Stimulated activated CD8-positive, alpha-beta memory T cell treated with anti-CD3 and anti-CD28 coated beads, Interleukin-4, amount 100 ng/mL, for 1 hour (primary cell): ENCODE measurements at regions not wholly inside any gene's neighbourhood (a gene's known extent, or its start where the extent isn't known, plus 50 kb on each side); places are given as distances from the start of the nearest gene placed in this dataset.

Source experiments
- DNase-seq, 2 donors: peaks; one replicate each; pipeline ENCODE4 v3.0.0-alpha.2; 2020; ENCODE audit warnings: low read depth in 2 of 2, low spot score in 1 of 2

GRCh38 chr14:100658181-100658886 lies 68.4 kb upstream of the DLK1 start:
- DNase-seq: no peak

- no peak for DNase-seq
Observed at GRCh38 chr14:100659345-100660001, 67.2 kb upstream of the DLK1 start.

DNA sequence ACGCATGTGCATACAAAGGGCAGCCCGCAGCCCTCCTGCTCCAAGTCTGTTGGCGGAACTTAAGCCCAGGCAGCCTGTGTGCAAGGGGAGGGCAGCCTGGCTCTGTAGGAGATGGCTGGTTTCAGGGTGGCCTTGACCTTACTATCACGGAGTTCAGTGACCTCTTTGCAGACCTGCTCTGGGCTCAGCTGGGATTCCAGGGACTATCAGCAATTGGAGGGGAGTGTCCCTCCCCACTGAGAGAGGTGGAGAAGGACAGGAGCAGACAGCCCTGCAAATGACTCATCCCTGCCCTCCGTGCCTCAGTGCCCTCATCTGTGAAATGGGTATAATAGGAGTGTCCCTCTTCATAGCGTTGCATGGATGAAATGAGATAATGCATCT lies 66.2 kb upstream of the DLK1 start:
- no peak for DNase-seq

DNA sequence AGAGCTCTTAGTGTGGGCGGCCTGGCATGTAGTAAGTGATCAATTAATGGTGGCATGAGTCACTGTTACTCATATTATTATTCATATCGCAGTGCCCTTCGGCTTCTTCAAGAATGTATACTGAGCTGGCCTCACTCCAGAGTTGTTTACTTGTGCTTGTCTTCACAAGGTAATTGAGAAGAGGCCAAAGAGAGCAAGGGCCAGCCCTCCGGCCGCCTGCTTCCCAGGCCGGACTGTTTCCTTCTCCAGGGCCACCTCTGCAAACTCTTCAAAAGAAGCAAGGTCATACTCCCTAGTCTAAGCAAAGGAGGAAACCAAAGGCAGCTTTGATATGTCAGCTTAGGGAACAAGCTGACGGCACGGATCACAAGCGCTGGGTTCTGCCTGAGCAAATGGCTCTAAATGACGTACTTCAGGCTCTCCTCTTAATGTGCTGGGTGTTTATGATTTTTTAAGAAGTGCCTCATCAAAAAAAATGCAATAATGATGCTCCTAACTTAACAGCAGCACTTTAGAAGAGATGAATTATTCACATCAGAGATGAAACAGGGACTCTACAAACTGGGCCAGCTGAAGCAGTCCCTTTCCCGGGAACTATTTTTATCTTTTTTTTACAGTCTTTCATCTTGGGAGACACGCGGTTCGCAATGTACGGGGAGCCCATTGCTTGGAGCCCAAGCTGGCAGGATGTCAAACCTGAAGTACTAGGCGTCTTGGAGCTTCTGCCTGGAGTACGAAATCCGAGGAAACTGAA lies 65.6 kb upstream of the DLK1 start:
- DNase-seq: no peak

DNA sequence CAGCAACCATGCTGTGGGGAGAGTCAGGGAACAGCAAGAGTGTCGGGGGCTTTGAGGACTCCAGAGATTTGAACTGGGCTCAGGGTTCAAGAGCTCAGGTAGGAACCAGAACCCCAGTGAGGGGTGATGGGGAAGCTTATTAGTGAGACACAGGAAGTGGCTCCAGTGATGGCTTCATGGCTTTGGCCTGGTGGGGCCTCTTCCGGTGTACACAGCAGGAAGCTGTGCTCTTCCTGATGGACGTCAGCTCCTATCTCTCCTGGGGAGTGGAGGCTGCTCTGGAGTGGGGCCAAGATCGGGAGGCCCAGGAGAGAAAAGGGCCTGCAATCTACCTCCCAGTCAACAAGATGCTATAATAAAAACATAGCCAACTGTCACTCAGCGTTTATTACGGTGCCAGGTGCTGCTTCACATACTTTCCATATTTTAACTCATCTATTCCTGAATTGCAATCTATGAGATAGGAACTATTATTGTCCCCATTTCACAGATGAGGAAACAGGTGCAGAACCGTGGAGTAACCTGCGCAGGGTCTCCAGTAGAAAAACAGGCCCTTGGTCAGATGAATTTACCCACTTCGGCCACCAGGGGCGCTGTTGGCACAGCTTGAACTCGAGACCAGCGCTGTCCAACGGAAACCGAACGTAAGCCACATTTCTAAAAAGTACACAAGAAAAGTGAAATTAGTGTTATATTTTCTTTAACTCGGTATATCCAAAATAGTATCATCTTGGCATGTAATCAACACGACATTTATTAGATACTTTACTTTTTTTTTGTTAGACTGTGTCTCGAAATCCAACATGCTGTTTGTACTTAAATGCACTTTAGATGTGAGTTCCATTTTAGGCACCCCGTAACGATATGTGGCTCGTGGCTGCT lies 63.6 kb upstream of the DLK1 start:
- DNase-seq: peak in 1 of 2 donors; percentile 29

- no peak for DNase-seq
Observed at GRCh38 chr14:100663761-100664052, 63.0 kb upstream of the DLK1 start.

GRCh38 chr14:100664231-100664630 lies 62.5 kb upstream of the DLK1 start:
- no peak for DNase-seq

- DNase-seq: no peak
Observed at GRCh38 chr14:100664841-100665510, 61.7 kb upstream of the DLK1 start.

DNA sequence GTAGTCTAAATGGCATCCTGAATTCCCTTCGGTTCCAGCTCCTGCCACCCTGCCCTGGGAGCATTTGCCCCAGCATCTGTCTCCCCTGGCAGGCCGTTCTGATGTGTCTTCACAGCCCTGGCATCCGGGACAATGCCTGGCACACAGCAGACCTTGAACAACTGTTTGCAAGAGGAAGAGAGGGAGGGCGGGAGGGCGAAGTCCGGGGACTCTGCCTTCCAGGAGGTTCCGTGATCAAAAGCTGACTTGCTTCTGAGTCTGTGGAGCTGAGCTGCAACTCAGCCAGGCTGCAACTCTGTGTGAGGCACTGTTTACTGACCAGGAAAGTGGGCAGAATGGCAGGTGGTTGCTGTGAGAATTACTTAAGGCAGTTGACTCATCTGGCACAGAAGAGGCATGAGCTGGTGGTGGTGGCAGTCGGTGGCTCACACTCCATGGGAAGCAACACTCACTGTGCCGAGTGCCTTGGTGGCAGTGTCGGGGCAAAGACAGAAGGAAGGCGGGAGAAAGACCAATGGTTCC lies 61.1 kb upstream of the DLK1 start:
- no peak for DNase-seq

- no peak for DNase-seq
Observed at GRCh38 chr14:100666403-100666802, 60.3 kb upstream of the DLK1 start.

DNA sequence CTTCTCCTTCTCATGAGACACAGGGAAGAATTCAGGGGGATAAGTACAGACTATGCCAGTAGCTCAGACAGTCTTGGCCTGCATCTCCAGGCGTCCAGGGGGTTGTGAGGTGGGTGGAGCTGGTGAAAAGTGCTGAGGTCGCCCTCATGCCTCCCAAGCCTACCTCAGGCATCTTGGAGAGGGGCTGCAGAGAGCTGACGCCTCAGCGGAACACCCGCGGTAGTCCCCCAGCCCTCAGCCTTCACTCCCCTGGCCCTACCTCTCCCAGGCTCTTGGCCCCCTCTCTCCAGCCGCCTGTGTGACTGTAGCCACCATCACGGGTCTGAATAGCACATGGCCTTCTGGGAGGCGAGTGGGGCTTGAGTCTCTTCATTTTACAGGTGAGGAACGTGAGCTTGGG lies 59.8 kb upstream of the DLK1 start:
- DNase-seq: no peak

GRCh38 chr14:100667656-100668055 lies 59.0 kb upstream of the DLK1 start:
- DNase-seq: no peak

DNA sequence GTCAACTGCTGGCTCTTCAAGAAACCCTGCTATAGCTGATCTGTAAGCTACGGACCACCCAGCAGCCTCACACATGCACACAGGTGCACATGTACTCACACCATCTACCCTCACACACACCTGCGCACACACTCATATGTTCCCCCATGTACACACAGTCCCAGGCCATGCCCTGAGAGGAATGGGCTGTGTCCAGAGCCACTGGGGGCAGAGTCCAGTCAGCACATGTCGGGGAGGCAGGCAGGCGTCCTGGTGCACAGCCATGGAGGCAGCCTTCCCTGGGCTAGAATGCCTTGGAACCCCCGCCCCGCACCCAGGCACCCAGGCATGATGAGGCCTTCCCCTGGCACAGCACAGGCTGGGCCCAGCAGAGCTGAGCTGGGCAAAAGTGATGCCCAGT lies 58.3 kb upstream of the DLK1 start:
- no peak for DNase-seq

DNA sequence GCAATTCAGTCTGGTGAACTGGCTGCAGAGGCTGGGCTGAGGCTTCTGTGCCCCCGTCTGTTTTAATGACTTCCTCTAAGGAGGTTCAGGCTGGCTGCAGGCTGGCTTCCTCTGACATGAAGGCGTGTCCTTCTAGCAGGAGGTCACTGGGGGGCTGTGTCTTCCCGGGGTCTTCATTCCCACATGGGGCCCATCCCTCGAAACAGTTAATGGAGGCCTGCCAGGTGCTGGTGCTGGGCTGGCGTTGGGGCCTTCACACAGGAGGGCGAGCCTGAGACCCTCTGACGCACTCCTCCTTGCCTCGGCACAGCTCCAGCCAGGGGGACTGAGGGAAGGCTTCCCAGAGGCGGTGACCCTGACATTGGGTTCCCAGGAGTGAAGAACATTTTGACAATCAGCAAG lies 57.7 kb upstream of the DLK1 start:
- DNase-seq: no peak

- no peak for DNase-seq
Observed at GRCh38 chr14:100669468-100669867, 57.2 kb upstream of the DLK1 start.

- DNase-seq: no peak
Observed at GRCh38 chr14:100670017-100670752, 56.5 kb upstream of the DLK1 start.

- no peak for DNase-seq
Observed at GRCh38 chr14:100670753-100671049, 56.0 kb upstream of the DLK1 start.

- DNase-seq: no peak
Observed at GRCh38 chr14:100671386-100671901, 55.2 kb upstream of the DLK1 start.

DNA sequence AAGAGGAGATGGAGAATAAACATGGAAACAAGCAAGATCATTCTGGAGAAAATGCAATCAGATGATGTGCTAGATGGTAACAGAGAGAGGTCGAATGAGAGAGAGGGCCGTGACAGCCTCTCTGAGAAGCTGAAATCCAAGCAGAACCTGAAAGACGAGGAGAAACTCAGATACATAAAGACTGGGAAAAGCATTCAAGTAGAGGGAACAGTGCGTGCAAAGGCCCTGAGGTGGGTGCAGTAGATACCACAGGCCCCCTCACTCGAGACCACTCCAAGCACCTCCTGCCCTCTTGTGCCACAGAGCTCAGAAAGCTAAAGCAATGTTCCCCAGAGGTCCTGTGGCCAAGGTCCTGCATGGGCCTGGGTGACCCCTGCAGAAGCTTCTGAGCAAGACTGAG lies 54.8 kb upstream of the DLK1 start:
- no peak for DNase-seq
